HEK293T (cell line): ENCODE measurements at regions not wholly inside any gene's neighbourhood (a gene's known extent, or its start where the extent isn't known, plus 50 kb on each side); places are given as distances from the start of the nearest gene placed in this dataset.

Experiments
- BHLHE40 ChIP-seq: fragments of 450-650 bp; IDR thresholded peaks from 2 replicates; pipeline ENCODE4 v1.6.1; 2016; ENCODE audit warnings: mild to moderate bottlenecking, moderate library complexity, borderline replicate concordance
- CTBP1 ChIP-seq: fragments of 450-650 bp; IDR thresholded peaks from 2 replicates; pipeline ENCODE4 v1.6.1; 2016; ENCODE audit warnings: borderline replicate concordance
- LEF1 ChIP-seq: fragments of 450-650 bp; IDR thresholded peaks from 2 replicates; pipeline ENCODE4 v1.6.1; 2017; ENCODE audit warnings: mild to moderate bottlenecking, borderline replicate concordance
- NFRKB ChIP-seq: fragments of 450-650 bp; IDR thresholded peaks from 2 replicates; pipeline ENCODE4 v1.6.1; 2016; ENCODE audit warnings: mild to moderate bottlenecking, moderate library complexity
- PKNOX1 ChIP-seq: fragments of 450-650 bp; IDR thresholded peaks from 2 replicates; pipeline ENCODE4 v1.6.1; 2016
- SP1 ChIP-seq: fragments of 450-650 bp; IDR thresholded peaks from 2 replicates; pipeline ENCODE4 v1.6.1; 2017
- SUZ12 ChIP-seq: fragments of 450-650 bp; IDR thresholded peaks from 2 replicates; pipeline ENCODE4 v1.6.1; 2016; ENCODE audit warnings: mild to moderate bottlenecking

- TF ChIP-seq PKNOX1 (no peak), LEF1 (no peak), NFRKB (no peak), CTBP1 (no peak), BHLHE40 (no peak), SP1 (no peak), SUZ12 (no peak)
Observed at GRCh38 chr9:113748135-113748534, 128.0 kb upstream of the ZNF618 start.
